ENCODE measurements at regions not wholly inside any gene's neighbourhood (a gene's known extent, or its start where the extent isn't known, plus 50 kb on each side); places are given as distances from the start of the nearest gene placed in this dataset.

DNA sequence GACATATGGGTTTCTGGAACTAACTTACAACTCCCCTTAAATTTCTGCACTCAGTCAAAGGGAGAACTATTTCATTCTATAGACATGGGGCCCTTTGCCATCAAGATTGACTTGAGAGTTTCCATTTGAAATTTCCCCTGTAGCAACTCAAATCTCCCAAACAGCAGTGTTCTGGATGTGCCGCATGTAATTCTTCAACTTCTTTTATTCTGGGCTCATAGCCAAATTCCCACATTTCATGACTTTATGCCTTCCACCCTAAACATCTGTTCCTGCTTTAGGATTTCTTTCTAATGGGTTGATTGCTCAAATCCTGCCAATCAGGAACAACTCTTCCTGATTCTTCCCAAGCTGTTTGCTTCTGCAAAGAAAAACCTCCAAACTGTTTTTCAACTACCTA is 336.0 kb downstream of the TBC1D4 start:
- no peak for TF ChIP-seq POLR2A (IDR thresholded peaks at IDR 0.05)
- TF ChIP-seq, protein P1, sequence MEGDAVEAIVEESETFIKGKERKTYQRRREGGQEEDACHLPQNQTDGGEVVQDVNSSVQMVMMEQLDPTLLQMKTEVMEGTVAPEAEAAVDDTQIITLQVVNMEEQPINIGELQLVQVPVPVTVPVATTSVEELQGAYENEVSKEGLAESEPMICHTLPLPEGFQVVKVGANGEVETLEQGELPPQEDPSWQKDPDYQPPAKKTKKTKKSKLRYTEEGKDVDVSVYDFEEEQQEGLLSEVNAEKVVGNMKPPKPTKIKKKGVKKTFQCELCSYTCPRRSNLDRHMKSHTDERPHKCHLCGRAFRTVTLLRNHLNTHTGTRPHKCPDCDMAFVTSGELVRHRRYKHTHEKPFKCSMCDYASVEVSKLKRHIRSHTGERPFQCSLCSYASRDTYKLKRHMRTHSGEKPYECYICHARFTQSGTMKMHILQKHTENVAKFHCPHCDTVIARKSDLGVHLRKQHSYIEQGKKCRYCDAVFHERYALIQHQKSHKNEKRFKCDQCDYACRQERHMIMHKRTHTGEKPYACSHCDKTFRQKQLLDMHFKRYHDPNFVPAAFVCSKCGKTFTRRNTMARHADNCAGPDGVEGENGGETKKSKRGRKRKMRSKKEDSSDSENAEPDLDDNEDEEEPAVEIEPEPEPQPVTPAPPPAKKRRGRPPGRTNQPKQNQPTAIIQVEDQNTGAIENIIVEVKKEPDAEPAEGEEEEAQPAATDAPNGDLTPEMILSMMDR (IDR thresholded peaks at IDR 0.05), result no peak
- TF ChIP-seq POLR2AphosphoS5 (IDR thresholded peaks at IDR 0.05), result no peak
- Histone ChIP-seq H3K27me3 (no peaks in the 10 kb centered on the region), H3K27ac (no peak overlapping the region), H3K4me1 (no peaks in the 10 kb centered on the region), H3K4me3 (no peak overlapping the region), H3K9me3 (no peaks in the 10 kb centered on the region), H3K36me3 (no peaks in the 10 kb centered on the region)
- intact Hi-C loops (cut with DNase I; ENCODE audit: low total_unique reads), result no loop called here
- no peak for DNase-seq (ENCODE audit: low spot score in 2 of 2)

DNA sequence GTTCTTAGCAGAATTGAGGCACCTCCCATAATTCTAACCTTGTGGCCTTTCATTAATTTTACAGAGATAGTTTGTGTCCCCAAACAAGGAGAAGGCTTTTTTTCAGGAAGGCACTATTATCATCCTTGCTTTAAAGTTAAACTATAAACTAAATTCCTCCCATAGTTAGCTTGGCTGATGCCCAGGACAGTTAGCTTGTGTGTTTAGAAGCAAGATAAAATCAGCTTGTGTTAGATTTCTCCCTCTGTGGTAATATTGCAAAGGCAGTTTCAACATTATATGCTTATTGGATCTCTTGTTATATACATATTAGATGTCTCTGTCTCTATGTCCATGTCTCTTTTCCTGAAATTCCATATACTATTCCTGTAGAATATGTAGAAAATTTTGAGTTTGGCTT is 342.7 kb downstream of the TBC1D4 start:
- TF ChIP-seq POLR2A (IDR thresholded peaks at IDR 0.05), result no peak
- TF ChIP-seq POLR2AphosphoS5 (IDR thresholded peaks at IDR 0.05), result no peak
- TF ChIP-seq, protein P1 (IDR thresholded peaks at IDR 0.05), result no peak
- Histone ChIP-seq H3K36me3 (no peaks in the 10 kb centered on the region), H3K9me3 (peaks cover 3 to 12% of the 10 kb centered on the region in 2 donors), H3K4me3 (no peak overlapping the region), H3K27me3 (no peaks in the 10 kb centered on the region), H3K4me1 (no peaks in the 10 kb centered on the region), H3K27ac (no peak overlapping the region)
- intact Hi-C loops (cut with DNase I; ENCODE audit: low total_unique reads), result no loop called here
- no peak for DNase-seq (ENCODE audit: low spot score in 2 of 2)

DNA sequence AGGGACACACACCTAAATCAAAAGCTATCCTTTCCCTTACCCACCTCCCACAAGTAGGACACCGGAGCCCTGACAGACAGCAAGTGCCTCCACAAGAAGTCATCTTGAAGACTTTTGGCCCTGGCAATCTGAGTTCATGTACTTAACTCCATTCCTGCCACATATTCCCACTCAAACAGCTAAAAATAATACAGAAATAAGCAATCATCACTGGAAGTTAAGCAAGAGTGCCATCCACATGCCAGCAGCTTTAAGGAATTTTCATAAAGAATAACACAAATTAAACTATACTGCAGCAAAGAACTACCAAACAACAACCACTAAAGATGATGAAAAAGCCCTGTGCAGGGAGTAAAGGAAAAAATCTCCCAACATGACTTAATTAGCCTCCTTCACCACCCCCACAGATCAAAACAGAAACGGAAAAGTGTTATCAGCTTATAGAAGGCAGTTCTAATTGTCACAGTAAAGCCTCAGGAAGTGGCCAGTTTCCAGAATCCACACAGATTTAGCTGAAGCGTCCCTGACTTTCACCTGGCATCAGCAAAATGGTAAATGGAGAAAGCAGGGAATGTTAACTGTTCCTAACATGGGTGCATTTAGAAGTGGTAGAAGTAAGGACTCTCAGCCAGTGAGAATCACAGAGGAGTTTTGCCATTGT is 343.9 kb downstream of the TBC1D4 start:
- Histone ChIP-seq H3K4me1 (no peaks in the 10 kb centered on the region), H3K27ac (no peak overlapping the region), H3K9me3 (peaks cover 3 to 12% of the 10 kb centered on the region in 2 donors), H3K4me3 (no peak overlapping the region), H3K36me3 (no peaks in the 10 kb centered on the region), H3K27me3 (no peaks in the 10 kb centered on the region)
- TF ChIP-seq POLR2AphosphoS5 (IDR thresholded peaks at IDR 0.05), result no peak
- no peak for TF ChIP-seq POLR2A (IDR thresholded peaks at IDR 0.05)
- TF ChIP-seq, protein P1 (IDR thresholded peaks at IDR 0.05), result no peak
- no peak for DNase-seq (ENCODE audit: low spot score in 2 of 2)
- intact Hi-C loops (cut with DNase I; ENCODE audit: low total_unique reads), result no loop called here

DNA sequence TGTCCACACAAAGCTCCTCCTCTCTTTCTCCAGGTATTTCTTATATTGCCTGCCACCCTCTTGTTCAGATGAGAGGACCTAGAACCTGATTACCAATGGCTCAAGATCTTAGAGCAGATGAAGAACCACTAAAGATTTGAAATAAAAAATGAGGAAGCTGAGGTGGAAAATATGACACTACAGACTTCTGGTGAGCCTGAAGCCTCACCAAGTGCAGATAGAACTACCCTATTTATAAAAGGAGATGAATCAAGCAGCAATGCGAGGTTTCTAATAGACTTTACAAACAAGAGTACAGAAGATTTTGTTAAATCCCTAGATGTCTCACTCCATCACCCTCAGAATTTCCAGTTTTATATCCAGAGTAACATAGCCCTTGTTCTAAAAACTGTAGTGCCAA is 345.8 kb downstream of the TBC1D4 start:
- intact Hi-C loops (cut with DNase I; ENCODE audit: low total_unique reads), result no loop called here
- Histone ChIP-seq H3K4me3 (no peak overlapping the region), H3K4me1 (no peaks in the 10 kb centered on the region), H3K27me3 (no peaks in the 10 kb centered on the region), H3K36me3 (no peaks in the 10 kb centered on the region), H3K27ac (no peak overlapping the region), H3K9me3 (peaks cover 3 to 12% of the 10 kb centered on the region in 2 donors)
- TF ChIP-seq, protein P1 (IDR thresholded peaks at IDR 0.05), result no peak
- no peak for TF ChIP-seq POLR2AphosphoS5 (IDR thresholded peaks at IDR 0.05)
- no peak for DNase-seq (ENCODE audit: low spot score in 2 of 2)

DNA sequence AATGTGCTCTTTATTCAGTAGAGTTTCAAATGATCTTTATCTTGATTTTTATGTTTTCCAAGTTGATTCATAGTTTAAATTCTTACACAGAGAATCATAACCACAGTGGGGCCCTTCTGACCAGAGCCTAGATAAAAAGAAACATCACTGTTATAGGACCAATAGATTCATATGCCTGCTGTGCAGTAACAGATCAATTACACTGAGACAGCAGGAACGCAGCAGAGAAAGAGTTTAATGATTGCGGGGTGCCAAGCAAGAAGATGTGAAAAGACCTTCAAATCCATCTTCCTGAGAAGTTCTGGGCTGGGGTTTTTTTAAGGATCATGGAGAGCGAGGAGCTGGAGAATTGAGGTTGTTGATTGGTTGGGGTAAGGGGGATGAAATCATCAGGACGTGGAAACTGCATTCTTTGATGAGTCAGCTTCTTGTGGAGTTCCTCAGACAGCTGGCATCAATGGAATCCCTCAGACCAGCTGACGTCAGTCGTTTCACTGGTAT is 346.6 kb downstream of the TBC1D4 start:
- Histone ChIP-seq H3K4me1 (no peaks in the 10 kb centered on the region), H3K4me3 (no peak overlapping the region), H3K27me3 (no peaks in the 10 kb centered on the region), H3K9me3 (peaks cover 3 to 12% of the 10 kb centered on the region in 2 donors), H3K36me3 (no peaks in the 10 kb centered on the region), H3K27ac (no peak overlapping the region)
- intact Hi-C loops (cut with DNase I; ENCODE audit: low total_unique reads), result no loop called here
- no peak for DNase-seq (ENCODE audit: low spot score in 2 of 2)
- TF ChIP-seq, protein P1 (IDR thresholded peaks at IDR 0.05), result no peak
- no peak for TF ChIP-seq POLR2AphosphoS5 (IDR thresholded peaks at IDR 0.05)
- no peak for TF ChIP-seq POLR2A (IDR thresholded peaks at IDR 0.05)

Data from breast epithelium (tissue), 4 donors.